DMS53 treated with DMSO at 0.1 percent for 48 hours (cell line): ENCODE measurements at regions not wholly inside any gene's neighbourhood (a gene's known extent, or its start where the extent isn't known, plus 50 kb on each side); places are given as distances from the start of the nearest gene placed in this dataset.

Experiments
- DNase-seq: peaks from one replicate; lab custom pipeline; 2025; ENCODE audit not compliant: unreplicated experiment; lab: John Stamatoyannopoulos, UW

DNA sequence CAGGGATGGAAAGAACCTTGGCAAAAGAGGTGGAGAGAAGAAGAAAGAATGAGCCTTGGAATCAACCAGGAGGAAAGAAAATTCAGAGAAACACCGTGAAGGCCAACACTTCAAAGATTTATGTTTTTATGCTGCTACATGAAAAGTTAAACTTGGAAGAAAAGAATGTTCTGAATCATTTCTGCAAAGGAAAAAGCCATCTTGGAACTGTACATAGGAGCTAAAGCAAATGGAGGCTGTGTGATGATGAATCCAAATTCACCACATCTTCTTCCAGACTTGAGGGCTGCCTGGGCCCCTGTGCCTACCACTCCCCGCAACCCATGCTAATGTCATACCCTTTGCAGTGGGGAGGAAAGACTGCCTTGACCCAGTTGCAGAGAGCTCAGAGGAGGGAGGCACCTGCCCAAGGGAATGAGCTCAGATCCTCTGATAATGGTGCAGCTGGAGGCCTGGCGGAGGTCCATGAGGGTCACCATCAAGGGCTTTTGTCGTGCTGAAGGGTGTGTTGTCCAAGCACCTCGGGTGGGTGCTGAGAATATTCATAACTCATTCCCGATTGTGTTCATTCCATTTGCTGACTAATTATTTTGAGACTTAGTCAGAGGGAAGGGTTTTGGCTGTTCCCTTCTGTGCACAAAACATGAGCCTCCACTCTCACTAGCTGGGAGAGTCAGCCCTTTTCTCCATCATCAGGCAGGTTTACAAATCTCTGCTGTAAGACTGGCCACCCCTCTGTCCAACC, 245.8 kb upstream of the JAG1 start:
- no peak for DNase-seq

DNA sequence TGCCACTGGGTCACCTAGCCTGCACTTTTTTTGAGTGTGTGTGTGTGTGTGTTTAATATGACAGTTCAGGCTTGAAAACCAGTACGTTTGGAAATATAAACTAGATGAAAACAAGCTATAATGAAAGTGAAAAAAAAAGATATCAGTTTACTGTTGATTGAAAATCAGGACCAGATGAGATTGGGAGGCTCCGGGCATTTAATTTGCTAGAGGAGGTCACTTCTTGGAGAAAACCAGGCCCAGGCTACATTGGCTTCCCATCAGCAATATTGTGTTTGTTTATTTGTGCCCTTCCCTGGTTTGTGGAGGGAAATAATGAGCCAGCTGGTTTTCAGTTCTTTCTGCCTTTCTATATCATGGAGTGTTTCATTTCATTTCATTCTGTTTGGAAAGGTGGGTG, 246.6 kb upstream of the JAG1 start:
- DNase-seq = no peak

DNA sequence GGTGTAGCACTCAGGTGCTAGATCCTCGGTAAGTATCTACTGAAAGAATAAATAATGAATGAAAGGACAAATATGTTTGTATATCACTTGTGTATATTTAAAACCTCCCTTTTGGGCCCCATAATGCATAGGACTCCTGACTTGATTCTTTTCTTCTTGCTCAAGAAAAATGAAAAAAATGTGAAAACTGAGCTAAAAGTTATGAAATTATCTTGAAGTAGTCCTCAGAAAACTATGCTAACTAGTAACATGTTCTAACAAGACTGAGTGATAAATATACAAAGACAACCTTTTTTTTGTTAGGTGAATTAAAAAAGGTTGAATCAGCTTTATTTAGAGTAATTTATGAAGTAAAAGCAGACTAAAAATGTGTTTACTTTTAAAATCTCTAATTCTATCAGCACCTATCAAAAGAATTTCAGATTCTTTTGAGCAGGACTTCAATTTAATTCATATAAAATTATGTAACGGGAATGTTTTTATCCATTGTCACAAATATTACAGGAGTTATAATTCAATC, 247.8 kb upstream of the JAG1 start:
- no peak for DNase-seq

DNA sequence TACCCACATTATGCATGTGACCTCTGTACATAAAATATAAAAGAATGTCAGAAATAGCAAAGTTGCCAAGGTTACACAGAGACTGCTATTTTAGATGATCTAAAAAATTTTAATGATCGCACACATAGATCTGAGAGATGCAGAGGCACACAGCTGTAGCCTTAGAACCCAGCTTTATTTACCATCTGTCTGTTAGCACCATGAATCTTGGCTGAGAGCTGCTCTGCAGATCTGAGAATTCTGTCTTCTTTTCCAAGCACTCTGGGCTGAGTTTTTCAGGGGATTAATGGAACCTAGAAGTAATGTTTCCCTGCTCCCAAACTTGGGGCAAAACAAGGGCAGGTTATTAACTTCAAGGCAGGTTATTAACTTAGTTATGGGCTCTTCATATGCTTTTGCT, 248.7 kb upstream of the JAG1 start:
- no peak for DNase-seq

DNA sequence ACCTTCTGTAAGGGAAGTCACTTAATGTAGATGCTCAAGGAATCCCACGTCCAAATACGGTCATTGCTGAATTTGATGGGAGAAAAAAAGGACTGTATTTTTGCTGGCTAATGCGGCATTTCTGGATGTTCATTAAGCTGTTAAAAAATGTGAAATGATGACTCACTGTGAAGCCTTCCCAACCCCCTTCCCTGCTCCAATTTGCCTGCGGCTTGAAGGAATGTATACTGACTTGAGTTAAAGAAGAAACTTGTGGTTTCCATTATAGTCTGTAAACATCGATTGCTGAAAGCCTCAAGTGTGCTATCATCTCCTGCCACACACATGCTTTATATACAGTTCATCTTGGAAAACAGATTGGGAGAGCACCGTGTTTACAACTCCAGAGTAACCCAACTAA, 249.1 kb upstream of the JAG1 start:
- DNase-seq = no peak

DNA sequence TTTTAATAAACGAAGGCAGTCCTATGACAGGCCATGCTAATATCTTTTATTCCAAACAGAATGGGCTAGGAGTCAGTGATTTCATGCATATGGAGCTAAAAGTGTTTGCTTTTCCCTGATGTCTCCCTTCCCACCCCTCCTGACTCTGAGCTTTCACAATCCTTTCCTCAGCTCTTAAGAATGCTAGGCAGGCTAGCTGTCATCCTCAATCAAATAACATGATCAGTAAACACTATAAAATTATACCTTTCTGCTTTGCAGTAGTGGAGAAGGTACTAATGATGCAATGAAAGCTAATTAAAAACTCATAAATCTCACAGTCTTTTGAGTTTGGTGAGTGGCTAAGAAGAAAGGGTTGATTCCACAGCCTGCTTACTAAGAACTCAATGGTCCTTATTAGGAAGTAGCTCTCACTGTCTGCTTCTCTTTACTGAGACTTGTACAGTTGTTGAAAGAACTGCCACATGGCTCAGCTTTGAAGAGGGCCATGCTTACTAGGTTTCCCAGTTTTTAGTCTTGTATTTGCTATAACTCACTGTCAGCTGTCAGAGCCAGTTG, 250.9 kb upstream of the JAG1 start:
- no peak for DNase-seq

DNA sequence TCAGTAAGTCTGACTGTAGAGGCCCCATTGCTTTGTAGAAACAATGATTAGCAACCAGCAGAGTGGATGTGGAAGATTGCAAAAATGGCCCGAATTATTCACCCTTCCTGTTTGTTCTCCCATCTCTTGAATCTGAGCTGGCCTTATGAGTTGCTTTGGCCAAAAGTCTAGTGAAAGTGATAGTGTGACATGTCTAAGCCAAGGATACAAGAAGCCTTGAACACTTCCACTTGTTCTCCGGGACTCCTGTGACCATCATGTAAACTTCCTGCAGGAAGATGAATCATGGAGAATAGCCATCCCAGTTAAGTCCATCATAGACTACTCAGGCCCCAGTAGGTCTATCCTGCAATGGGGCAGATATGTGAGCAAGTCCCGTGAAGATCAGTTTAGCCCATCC, 252.0 kb upstream of the JAG1 start:
- no peak for DNase-seq

DNA sequence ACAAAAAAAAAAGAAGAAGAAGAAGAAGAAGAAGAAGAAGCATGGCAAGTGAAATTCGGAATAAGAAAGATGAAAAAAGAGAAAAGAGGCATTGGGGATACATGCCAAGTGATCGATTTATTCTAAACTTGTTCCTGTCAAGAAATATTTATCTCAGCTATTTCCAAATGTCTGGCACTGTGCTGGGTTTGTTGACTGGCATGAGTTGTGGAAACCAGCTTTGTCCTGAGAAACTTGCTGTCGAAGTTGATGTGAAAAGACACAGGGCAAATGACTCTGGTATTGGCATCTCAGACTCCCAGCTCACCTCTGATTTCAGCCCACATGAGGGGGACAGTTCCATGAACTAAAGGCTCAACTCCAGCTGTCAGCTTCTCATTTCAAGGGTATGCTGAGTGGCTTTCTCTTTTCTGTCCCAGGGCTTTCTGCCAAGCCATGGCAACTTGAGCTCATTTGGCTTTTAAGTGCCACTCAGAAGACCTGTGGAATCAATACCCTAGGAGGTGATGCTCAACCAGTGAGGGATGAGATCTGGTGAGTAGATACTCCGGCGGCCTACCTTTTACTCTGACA, 253.3 kb upstream of the JAG1 start:
- no peak for DNase-seq

DNA sequence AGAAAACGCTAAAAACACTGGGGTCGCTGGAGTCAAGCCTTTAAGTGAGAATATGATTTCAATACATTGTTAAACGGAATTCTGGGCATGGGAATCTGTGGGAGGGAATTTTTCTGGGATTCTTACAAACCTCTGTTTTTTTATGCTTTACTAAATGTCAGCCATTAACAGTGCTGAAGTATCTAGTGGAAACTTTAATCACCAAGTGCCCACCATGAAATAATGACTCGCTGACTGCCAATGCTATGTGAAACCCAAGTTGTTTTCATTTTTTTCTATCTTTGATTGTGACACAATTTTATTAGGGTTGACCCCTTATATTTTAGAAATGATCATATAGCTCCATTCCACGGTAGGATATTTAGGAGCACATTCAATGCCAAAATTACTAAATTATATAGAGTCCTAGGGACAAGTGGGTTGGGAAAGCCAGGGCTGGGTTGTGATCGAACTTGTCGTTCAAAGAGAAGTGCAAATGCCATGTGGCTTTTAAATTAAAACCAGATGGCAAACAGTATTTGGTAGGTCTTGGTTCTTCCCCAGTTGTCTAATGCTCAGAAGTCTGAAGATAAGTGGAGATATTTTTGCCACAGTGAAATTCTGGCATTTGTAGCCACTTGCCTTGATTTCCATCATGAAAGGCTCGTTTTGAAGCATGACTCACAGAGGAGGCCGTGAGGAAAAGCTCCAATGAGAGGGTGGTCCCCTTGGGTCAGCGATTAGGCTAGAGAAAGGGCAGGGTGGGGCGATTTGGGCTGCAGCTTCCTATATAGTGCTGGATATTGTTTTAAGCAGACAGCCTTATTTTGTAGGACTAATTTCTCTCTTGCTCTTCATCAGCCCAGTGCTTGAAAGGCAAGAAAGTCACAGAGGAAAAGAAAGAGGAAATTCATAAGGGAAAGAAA, 254.4 kb upstream of the JAG1 start:
- no peak for DNase-seq

DNA sequence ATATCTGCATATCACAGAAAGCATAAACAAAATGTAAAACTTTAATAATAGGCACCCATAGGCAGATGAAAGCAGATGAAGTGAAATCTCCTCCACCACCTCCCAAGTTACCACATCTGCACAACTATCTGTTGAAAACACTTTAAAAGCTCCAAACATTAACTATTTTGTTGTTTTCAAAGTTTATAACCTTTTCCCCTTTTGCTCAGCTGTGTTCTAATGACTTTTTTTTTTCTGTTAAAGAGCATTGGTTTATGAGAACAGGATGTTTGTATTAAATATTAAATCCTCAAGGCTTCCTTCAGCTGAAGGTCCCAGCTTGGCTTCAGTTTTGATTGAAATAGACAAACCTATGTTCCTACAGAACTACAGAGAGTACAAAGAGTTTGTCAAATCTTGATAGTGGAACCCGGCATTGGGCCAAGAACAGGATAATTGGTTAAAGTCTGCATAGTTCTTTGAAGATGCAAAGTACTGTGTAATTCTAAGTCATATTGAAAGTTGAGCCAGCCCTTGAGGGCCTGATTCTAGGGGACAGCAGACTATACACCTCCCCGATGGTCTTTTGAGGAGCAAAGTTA, 255.1 kb upstream of the JAG1 start:
- DNase-seq = no peak

DNA sequence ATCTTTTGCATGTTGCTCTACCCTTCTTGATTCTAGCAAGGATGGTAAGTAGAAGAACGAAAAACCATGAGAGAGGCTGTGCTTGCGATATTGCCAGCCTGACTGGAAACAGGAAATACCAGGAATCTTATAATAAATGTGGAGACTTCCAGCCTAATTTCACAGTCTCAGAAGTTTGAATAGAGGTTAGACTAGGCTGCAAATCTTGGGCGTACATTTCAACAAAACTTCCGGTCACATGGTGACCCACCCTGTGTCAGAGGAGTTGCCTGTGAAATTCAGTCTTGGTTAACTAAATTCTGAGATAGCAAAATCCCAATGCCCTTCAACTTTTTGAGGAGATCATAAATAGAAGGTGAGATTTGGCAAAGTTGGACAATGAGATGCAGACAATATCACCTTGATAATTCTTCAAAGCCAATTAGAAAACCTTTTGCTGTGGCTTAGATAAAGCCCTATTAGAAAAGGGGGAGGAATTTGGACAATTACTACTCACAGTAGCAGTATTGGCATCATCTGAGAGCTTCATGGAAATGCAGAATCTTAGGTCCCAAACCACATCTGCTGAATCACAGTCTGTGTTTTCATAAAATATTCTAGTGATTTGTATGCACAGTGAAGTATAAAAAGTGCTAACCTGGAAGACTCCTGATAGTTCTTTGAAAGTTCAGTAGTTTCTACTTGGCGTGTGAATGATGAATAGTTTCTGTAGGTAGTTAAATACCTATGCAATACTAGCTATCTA, 262.0 kb upstream of the JAG1 start:
- no peak for DNase-seq

DNA sequence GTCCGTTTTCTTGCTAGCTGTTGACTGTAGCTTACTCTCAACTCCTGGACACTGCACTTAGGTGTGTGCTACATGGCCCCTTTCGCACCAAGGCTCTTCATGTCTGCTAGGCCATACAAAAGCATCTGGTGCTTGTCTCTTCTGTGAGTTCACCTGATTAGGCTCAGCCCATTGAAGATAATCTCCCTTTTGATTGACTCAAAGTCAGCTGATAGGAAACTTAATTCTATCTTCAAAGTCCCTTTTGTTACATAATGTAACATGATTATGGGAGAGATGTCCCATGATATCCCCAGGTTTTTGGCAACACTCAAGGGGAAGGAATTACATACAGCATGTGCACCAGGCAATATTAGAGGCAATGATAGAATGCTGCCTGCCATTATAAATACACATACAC, 263.0 kb upstream of the JAG1 start:
- no peak for DNase-seq

DNA sequence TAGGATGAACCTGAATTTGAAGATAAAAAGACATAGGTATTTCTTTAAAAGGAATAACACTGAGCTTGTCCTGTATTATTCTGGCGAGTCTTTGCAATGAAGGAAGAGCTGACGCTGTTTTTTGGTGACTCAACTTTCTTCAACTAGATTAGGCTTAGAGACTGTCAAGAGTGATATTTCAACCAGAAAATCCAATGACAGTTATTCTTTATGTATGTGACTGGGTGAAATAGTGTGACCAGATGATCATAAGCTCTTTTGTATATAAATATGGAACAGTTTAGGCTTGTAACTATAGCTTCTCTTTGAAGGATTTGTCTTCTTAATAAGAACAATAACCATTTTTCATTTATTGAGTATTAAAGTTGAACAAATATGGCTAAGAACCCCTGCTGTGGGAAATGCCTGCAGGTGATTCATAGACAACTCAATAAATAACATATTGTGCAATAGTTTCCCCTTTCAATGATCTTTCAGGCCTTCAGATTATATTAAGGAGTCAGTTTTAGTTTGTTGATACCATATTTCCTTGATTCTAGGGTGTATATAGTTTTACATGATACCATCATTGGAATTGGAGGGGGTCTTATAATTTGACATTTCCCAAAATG, 265.6 kb upstream of the JAG1 start:
- DNase-seq = no peak

DNA sequence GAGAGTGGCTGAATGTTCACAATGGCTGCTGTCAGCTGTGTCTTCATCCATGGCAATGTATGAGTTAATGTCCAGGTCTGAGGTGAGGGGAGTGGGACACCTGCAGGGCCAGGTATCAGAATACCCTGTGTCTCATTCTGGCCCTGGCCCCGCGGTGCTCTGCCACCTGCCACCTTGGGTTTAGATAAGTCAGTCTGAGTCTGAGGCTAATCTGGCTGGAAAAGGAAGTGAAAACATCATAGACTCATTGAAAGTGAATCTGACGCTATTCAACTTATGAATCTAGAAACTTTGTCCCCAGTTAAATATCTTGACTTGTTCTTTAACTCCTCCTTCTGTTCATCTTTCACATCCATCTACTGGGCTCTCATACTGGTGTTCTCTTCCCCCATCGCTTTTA, 267.1 kb upstream of the JAG1 start:
- DNase-seq = no peak

DNA sequence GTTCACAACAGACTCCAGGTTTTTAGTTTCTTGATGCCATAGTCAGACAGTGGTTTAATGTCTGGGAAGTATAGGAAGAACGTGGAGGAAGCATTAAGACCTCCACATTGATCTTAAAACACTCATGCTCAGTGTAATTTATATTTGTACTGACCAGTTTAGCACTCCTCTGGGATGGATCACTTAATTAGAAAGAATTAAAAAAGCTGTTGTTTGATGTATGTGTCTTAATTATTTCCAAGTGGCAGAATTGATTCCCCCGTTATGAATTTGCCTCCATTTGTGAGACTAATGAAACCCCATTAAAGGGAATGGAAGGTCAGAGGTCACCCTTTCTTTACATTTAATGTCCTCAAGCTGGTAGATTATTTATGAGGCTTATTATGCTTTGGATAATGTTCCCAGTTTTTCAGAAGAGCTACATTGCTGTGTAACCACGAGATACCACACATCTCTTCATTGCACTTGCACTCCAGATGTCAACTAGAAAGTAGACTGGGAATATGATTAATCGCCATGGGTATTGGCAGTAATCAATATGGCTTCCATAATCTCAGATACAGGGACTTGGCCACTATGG, 270.0 kb upstream of the JAG1 start:
- DNase-seq = no peak

DNA sequence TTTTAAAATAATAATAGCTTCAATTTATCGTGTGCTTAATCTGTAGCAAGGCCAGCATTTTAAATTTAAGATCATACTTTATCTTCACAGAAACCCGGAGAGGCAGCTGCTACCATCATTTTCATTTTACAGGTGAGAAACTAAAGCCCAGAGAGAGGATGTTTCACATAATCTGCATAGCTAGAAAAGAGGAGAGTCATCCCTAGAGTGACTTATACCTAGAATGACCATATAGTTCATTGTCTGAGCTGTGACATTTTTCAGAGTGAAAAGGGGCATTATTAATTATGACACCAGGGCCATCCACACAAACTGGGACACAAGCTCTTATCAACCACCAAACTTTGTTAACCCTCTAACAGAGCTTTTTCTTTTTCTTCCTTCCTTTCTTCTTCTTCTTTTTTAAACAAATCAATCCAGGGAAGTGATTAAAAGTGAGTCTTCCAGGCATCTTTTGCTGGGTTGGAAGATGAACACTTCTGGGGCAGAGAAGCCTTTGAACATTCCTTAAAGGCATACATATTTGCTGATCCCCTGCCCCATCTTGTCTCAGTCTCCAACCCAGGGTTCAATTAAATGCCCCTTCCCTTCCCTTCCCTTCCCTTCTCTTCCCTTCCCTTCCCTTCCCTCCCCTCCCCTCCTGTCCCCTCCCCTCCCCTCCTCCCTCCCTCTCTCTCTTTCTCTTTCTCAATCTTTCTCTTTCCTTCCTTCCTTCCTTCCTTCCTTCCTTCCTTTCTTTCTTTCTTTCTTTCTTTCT, 272.5 kb upstream of the JAG1 start:
- DNase-seq = no peak

DNA sequence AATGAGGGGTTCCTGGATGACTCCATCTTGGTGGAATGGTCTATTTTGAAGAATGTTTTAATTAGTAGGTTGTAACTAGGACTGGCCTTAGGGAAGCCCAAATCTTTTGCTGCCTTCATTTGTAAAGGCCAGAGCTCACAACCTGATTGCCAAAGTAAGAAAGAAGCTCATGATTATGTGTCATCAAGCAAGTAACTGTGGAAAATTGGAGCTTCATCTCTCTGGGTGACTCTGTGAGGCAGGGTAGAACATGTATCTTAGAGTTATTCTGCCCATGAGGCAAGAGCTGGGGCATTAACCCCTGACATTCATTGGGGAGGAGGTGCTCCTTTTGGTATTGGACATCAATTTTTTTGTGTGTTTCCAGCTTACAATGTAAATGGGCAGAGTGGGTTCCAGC, 273.9 kb upstream of the JAG1 start:
- DNase-seq = no peak

DNA sequence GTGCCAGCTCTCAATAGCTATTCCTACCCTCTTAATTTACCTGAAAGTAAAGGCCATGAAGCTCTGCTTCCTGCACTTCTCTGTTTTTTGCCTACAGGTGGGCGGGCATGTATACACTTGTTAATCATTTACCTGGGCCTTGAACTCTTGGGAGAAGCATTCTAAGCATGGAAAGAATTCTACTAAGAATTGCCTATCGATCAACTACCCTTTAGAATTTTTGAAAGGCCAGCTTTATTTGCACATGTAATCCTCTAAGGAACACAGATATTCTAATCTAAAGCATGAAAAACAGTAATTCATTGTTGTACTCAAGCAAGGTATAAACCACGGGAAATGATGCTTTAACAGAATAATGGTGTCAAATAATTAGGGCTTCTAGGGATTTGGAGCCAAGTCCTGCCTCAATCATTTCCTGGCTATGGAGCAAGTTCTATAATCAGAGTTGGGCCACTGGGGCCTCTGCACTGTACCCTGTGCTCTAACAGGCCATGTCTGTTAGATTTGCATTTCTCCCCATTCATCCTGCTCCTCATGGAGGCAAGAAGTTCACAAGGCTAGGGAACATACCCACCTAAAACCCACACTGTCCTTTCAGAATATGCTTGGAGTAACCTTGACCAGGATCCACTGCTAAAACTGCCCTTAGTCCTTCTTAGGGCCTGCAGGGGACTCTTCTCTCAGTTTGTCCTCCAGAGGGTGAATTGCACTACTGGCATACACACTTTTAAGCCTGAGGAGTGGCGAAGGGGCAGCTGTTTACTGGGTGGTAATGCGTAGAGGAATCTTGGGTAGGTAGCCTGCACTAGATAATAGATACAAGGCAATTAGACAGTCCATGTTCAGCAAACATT, 276.4 kb upstream of the JAG1 start:
- DNase-seq = no peak
